Thyroid gland (tissue), 4 donors: ENCODE measurements at regions not wholly inside any gene's neighbourhood (a gene's known extent, or its start where the extent isn't known, plus 50 kb on each side); places are given as distances from the start of the nearest gene placed in this dataset.
A peak's percentile ranks its signal among the peaks of the same experiment; 100 is the strongest.
"Not testable (repeated sequence)": the region's sequence is repeated elsewhere in the genome, so short reads cannot be mapped to it uniquely, and the experiment has no call there.

Experiments used
- DNase-seq, 2 donors: peaks; one replicate each; pipeline ENCODE4 v3.0.0-alpha.2; 2019
- H3K27ac ChIP-seq, 3 donors: fragments of 200-600 bp; sonication (generic); 1 replicate in 2 of 3; 2 replicates in 1 of 3; pipeline ENCODE4 v1.5.1; 2016 to 2019; ENCODE audit warnings: mild to moderate bottlenecking in 1 of 3, moderate library complexity in 1 of 3
- H3K27me3 ChIP-seq: fragments of 200-600 bp; sonication (generic); one replicate; pipeline ENCODE4 v1.5.1; 2019
- H3K36me3 ChIP-seq, 2 donors: fragments of 200-600 bp; sonication (generic); one replicate each; pipeline ENCODE4 v1.5.1; 2016 to 2019
- H3K4me1 ChIP-seq, 2 donors: fragments of 200-600 bp; sonication (generic); one replicate each; pipeline ENCODE4 v1.5.1; 2017 to 2019
- H3K4me3 ChIP-seq, 3 donors: fragments of 200-600 bp; sonication (generic); replicated peaks in 1 of 3; 1 replicate in 2 of 3; 2 replicates in 1 of 3; pipeline ENCODE4 v1.5.1; 2016; ENCODE audit warnings: mild to moderate bottlenecking in 1 of 3
- H3K9me3 ChIP-seq: fragments of 200-600 bp; sonication (generic); one replicate; pipeline ENCODE4 v1.5.1; 2017
- CTCF ChIP-seq, 6 experiments: fragments of 200-600 bp in 3 of 6; fragments of 450-650 bp in 3 of 6; sonication (generic) in 3 of 6; IDR thresholded peaks; one replicate each; pipeline ENCODE4 v1.5.1; 2016 to 2019; ENCODE audit warnings: antibody characterized with exemption in 6 of 6, mild to moderate bottlenecking in 2 of 6, inconsistent platforms in 1 of 6, moderate library complexity in 1 of 6
- POLR2A ChIP-seq, 2 donors: fragments of 450-650 bp; IDR thresholded peaks; one replicate each; pipeline ENCODE4 v1.6.1; 2017; ENCODE audit warnings: antibody characterized with exemption in 2 of 2, mild to moderate bottlenecking in 2 of 2, moderate library complexity in 1 of 2
- WGBS, 2 donors: methylation state at CpG; one replicate each; pipeline ENCODE4 v1.1.5; 2017; 5-methylcytosine and 5-hydroxymethylcytosine counted together
- intact Hi-C: fragments of 100-400 bp; cut with DNase I; formaldehyde crosslinking; loops from one replicate; pipeline ENCODE4 v1.15.1; 2023

- 85 to 87% methylated on average over 3 of the region's 3 CpGs for WGBS, 2 donors
- H3K4me3 ChIP-seq: no peak overlapping the region
- TF ChIP-seq POLR2A (IDR thresholded peaks at IDR 0.05) (no peak), CTCF (IDR thresholded peaks at IDR 0.05) (no peak)
- peaks cover 11 to 28% of the 10 kb centered on the region in 2 donors for H3K4me1 ChIP-seq
- DNase-seq: no peak
- no peaks in the 10 kb centered on the region for H3K9me3 ChIP-seq
- peak overlapping the region in 1 of 3 donors; percentile 53 for H3K27ac ChIP-seq
- intact Hi-C loops: no loop called here
- no peaks in the 10 kb centered on the region for H3K36me3 ChIP-seq
- no peaks in the 10 kb centered on the region for H3K27me3 ChIP-seq
Observed at GRCh38 chr3:72269475-72269874, 484.5 kb upstream of the PROK2 start.

GRCh38 chr3:72266921-72267524, 482.1 kb upstream of the PROK2 start:
- H3K27me3 ChIP-seq, H3K9me3 ChIP-seq, DNase-seq, H3K27ac ChIP-seq, H3K4me3 ChIP-seq, intact Hi-C loops, H3K36me3 ChIP-seq: not testable (repeated sequence)
- WGBS, 2 donors: 94 to 95% methylated on average over 7 of the region's 7 CpGs
- peaks cover 11 to 16% of the 10 kb centered on the region in 2 donors for H3K4me1 ChIP-seq

- no peak for TF ChIP-seq CTCF (IDR thresholded peaks at IDR 0.05)
- no peak for TF ChIP-seq POLR2A (IDR thresholded peaks at IDR 0.05)
- WGBS, 2 donors: 55 to 81% methylated on average over 3 of the region's 3 CpGs
- intact Hi-C loops: no loop called here
Observed at GRCh38 chr3:72266016-72266370, 481.0 kb upstream of the PROK2 start.

GRCh38 chr3:72265256-72266015, 480.5 kb upstream of the PROK2 start:
- peaks cover 9 to 10% of the 10 kb centered on the region in 2 donors for H3K4me1 ChIP-seq
- no peak for DNase-seq
- no peak overlapping the region for H3K4me3 ChIP-seq
- no peaks in the 10 kb centered on the region for H3K27me3 ChIP-seq
- TF ChIP-seq CTCF (IDR thresholded peaks at IDR 0.05) (no peak), POLR2A (IDR thresholded peaks at IDR 0.05) (no peak)
- intact Hi-C loops: no loop called here
- 68 to 70% methylated on average over 9 of the region's 9 CpGs for WGBS, 2 donors
- H3K36me3 ChIP-seq: no peaks in the 10 kb centered on the region
- H3K9me3 ChIP-seq: no peaks in the 10 kb centered on the region
- H3K27ac ChIP-seq: no peak overlapping the region

More at GRCh38 chr3:72266016-72266370, 481.0 kb upstream of the PROK2 start:
- Histone ChIP-seq H3K4me1 (peaks cover 11 to 15% of the 10 kb centered on the region in 2 donors), H3K4me3 (no peak overlapping the region), H3K9me3 (no peaks in the 10 kb centered on the region), H3K36me3 (no peaks in the 10 kb centered on the region), H3K27me3 (no peaks in the 10 kb centered on the region), H3K27ac (no peak overlapping the region)
- no peak for DNase-seq

GRCh38 chr3:72263223-72263990, 478.5 kb upstream of the PROK2 start:
- H3K36me3 ChIP-seq: no peaks in the 10 kb centered on the region
- no peaks in the 10 kb centered on the region for H3K4me1 ChIP-seq
- no peak for TF ChIP-seq CTCF (IDR thresholded peaks at IDR 0.05)
- TF ChIP-seq POLR2A (IDR thresholded peaks at IDR 0.05): no peak
- intact Hi-C loops: no loop called here
- no peak overlapping the region for H3K4me3 ChIP-seq
- DNase-seq: no peak
- no peaks in the 10 kb centered on the region for H3K27me3 ChIP-seq
- H3K9me3 ChIP-seq: no peaks in the 10 kb centered on the region
- H3K27ac ChIP-seq: no peak overlapping the region
- WGBS, 2 donors: 88 to 89% methylated on average over 4 of the region's 4 CpGs
